Brain microvascular endothelial cell (primary cell): ENCODE measurements at regions not wholly inside any gene's neighbourhood (a gene's known extent, or its start where the extent isn't known, plus 50 kb on each side); places are given as distances from the start of the nearest gene placed in this dataset.

ENCODE experiments used
- DNase-seq: peaks from one replicate; pipeline ENCODE4 v3.0.0-alpha.2; 2020
- H3K27ac ChIP-seq: fragments of 250-450 bp; sonication (Bioruptor Pico); 2 replicates; pipeline ENCODE4 v1.5.1; 2020; ENCODE audit warnings: mild to moderate bottlenecking, moderate library complexity
- H3K27me3 ChIP-seq: fragments of 250-450 bp; sonication (Bioruptor Pico); replicated peaks from 2 replicates; pipeline ENCODE4 v1.5.1; 2020; ENCODE audit warnings: mild to moderate bottlenecking
- H3K36me3 ChIP-seq: fragments of 250-450 bp; sonication (Bioruptor Pico); replicated peaks from 2 replicates; pipeline ENCODE4 v1.5.1; 2020; ENCODE audit warnings: mild to moderate bottlenecking
- H3K4me3 ChIP-seq: 2 replicates; pipeline ENCODE4 v1.5.1; 2011; ENCODE audit warnings: low read depth, mild to moderate bottlenecking, control low read depth, low read length, moderate library complexity
- CTCF ChIP-seq: IDR thresholded peaks from 2 replicates; pipeline ENCODE4 v1.5.1; 2011; ENCODE audit warnings: low read depth, mild to moderate bottlenecking, moderate library complexity, low read length, control low read depth, inconsistent platforms; ENCODE audit errors: missing control alignments
- in situ Hi-C: cut with HindIII; loops from 2 replicates; pipeline ENCODE4 v1.10.0; 2017; ENCODE audit warnings: low sequenced_read_pairs, low pct_ligation_motif_present

GRCh38 chr21:18146820-18147219, 97.8 kb upstream of the CHODL start:
- Histone ChIP-seq H3K4me3 (no peak overlapping the region), H3K27ac (no peak overlapping the region)

DNA sequence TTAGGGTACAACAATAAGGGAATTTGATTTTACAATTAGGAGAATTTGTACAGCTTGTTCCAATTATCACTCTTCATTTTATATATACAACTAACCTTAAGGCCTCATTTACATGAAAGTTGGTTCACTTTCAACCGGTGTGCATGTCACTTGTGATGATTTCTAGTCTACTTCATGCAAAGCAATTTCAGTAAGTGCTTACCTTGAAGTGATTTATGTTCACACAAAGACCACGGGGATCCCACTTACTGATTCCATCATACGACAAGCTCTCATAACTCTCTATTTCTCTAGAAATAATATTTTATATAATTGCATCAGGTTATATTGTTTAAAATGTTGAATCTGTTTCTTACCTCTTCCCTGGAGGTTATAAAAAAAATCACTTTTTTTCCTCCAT, 100.3 kb upstream of the CHODL start:
- no peak for DNase-seq
- no peaks in the 10 kb centered on the region for H3K27me3 ChIP-seq
- H3K4me3 ChIP-seq, result no peak overlapping the region
- no peak overlapping the region for H3K27ac ChIP-seq
- no peak for TF ChIP-seq CTCF
- H3K36me3 ChIP-seq, result no peaks in the 10 kb centered on the region
- in situ Hi-C loops, result no loop called here

More at GRCh38 chr21:18146820-18147219, 97.8 kb upstream of the CHODL start:
- DNase-seq, result no peak
- in situ Hi-C loops, result no loop called here
- Histone ChIP-seq H3K36me3 (no peaks in the 10 kb centered on the region), H3K27me3 (no peaks in the 10 kb centered on the region)
- TF ChIP-seq CTCF, result no peak

DNA sequence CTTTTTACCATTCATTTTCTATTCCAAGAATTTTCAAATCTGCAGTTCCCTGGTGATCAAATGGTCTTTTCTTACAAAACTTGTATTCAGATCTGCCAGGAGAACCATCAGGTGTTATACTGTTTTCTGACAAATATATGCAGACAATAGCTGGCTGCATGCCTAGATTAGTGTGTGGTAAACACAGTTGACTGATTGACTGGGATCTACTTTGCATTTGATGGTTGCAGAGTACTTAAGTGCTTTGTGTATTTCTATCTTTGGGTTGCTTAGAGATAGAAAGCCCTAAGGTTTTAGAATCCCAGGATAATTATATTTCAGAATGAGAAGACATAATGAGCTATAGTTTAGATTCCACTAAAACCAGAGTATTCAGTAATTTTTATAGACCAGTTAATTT, 102.0 kb upstream of the CHODL start:
- in situ Hi-C loops, result no loop called here
- DNase-seq, result no peak
- no peaks in the 10 kb centered on the region for H3K36me3 ChIP-seq
- no peak for TF ChIP-seq CTCF
- H3K4me3 ChIP-seq, result no peak overlapping the region
- H3K27ac ChIP-seq, result no peak overlapping the region
- H3K27me3 ChIP-seq, result no peaks in the 10 kb centered on the region

DNA sequence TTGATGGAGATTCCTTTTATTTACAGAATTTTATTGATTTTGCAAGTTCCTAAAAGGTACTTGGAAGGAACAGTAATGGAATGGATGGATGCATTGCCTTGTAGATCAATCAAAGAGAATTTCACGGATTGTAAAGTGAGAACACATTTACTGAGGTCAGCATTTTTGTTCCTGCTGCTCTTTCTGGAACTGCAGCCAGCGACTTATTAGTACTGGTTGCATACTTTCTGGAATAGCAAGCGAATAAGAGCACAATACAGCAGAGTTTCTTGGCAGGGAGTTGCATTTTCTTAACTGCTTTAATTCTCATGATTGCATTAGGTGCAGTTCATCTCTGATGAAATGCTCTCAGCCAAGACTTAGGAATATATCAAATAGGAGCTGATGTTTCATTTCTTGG, 106.1 kb upstream of the CHODL start:
- Histone ChIP-seq H3K36me3 (no peaks in the 10 kb centered on the region), H3K27me3 (no peaks in the 10 kb centered on the region), H3K27ac (no peak overlapping the region), H3K4me3 (no peak overlapping the region)
- no peak for TF ChIP-seq CTCF
- in situ Hi-C loops, result no loop called here
- no peak for DNase-seq

DNA sequence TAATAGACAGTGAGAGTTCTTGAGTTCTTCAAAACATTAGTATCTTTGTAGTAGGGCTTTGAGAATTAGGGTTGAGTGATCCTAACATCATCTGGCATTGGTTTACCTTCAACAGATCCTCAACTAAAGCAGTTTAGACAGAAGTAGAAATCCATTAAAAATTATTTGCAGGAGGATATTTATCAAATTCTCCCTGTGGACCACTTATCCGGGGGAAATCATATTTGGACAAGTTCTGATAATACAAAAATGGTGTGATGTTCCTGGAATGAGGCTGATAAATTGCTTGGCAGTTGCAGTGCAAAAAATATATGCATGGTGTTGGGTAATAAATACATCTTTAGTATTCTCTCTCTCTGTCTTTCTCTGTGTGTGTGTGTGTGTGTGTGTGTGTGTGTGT, 115.1 kb upstream of the CHODL start:
- no peak for TF ChIP-seq CTCF
- H3K27me3 ChIP-seq, result no peaks in the 10 kb centered on the region
- H3K27ac ChIP-seq, result no peak overlapping the region
- no peak overlapping the region for H3K4me3 ChIP-seq
- DNase-seq, result no peak
- no peaks in the 10 kb centered on the region for H3K36me3 ChIP-seq
- in situ Hi-C loops, result no loop called here

DNA sequence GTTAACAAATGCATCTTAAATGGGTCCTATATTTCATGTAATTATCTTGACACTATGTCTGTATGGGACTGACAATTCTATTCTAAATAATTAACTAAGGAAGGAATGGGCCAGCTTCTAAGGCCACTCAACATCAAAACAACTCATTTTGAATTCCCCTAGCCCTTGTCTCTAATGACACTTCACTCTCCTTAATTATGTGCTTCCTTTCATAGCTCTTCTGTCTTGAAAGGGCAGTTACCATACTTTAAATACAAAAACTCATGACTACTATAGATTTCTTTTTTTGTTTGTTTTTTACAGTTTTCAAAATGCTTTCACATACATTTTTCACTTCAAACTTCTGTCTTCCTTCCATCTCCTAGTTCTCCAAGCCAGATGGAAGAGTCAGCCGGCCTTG, 126.1 kb upstream of the CHODL start:
- in situ Hi-C loops, result no loop called here
- H3K27ac ChIP-seq, result no peak overlapping the region
- TF ChIP-seq CTCF, result no peak
- no peak overlapping the region for H3K4me3 ChIP-seq
- no peak for DNase-seq
- H3K36me3 ChIP-seq, result no peaks in the 10 kb centered on the region
- H3K27me3 ChIP-seq, result no peaks in the 10 kb centered on the region
